GM21367 (cell line): ENCODE measurements at regions not wholly inside any gene's neighbourhood (a gene's known extent, or its start where the extent isn't known, plus 50 kb on each side); places are given as distances from the start of the nearest gene placed in this dataset.
"Not testable (repeated sequence)": the region's sequence is repeated elsewhere in the genome, so short reads cannot be mapped to it uniquely, and the experiment has no call there.

ENCODE experiments used
- ATAC-seq: cut with Tn5 transposase; IDR thresholded peaks from one replicate; pipeline ENCODE4 v1.9.1; 2021; ENCODE audit not compliant: unreplicated experiment

GRCh38 chr13:75180805-75181455, 301.0 kb downstream of the TBC1D4 start:
- ATAC-seq = no peak

- no peak for ATAC-seq
Measured at GRCh38 chr13:75178436-75178835, 303.5 kb downstream of the TBC1D4 start.

GRCh38 chr13:75175575-75175974, 306.4 kb downstream of the TBC1D4 start:
- no peak for ATAC-seq

GRCh38 chr13:75175097-75175496, 306.9 kb downstream of the TBC1D4 start:
- not testable (repeated sequence) for ATAC-seq

GRCh38 chr13:75174481-75174880, 307.5 kb downstream of the TBC1D4 start:
- no peak for ATAC-seq

GRCh38 chr13:75173457-75174356, 308.3 kb downstream of the TBC1D4 start:
- ATAC-seq = no peak

GRCh38 chr13:75170311-75170710, 311.7 kb downstream of the TBC1D4 start:
- ATAC-seq = no peak

GRCh38 chr13:75165543-75166230, 316.3 kb downstream of the TBC1D4 start:
- no peak for ATAC-seq

- ATAC-seq = no peak
Measured at GRCh38 chr13:75161804-75162203, 320.2 kb downstream of the TBC1D4 start.

- no peak for ATAC-seq
Measured at GRCh38 chr13:75160984-75161383, 321.0 kb downstream of the TBC1D4 start.

GRCh38 chr13:75154331-75154730, 327.6 kb downstream of the TBC1D4 start:
- no peak for ATAC-seq

GRCh38 chr13:75153834-75154233, 328.1 kb downstream of the TBC1D4 start:
- ATAC-seq = no peak

- no peak for ATAC-seq
Measured at GRCh38 chr13:75153386-75153785, 328.6 kb downstream of the TBC1D4 start.

GRCh38 chr13:75151081-75151643, 330.8 kb downstream of the TBC1D4 start:
- no peak for ATAC-seq

GRCh38 chr13:75149776-75150175, 332.2 kb downstream of the TBC1D4 start:
- no peak for ATAC-seq

- no peak for ATAC-seq
Measured at GRCh38 chr13:75147946-75148345, 334.0 kb downstream of the TBC1D4 start.

- no peak for ATAC-seq
Measured at GRCh38 chr13:75146436-75146835, 335.5 kb downstream of the TBC1D4 start.

- no peak for ATAC-seq
Measured at GRCh38 chr13:75145927-75146326, 336.0 kb downstream of the TBC1D4 start.

GRCh38 chr13:75139291-75139690, 342.7 kb downstream of the TBC1D4 start:
- ATAC-seq = no peak

- no peak for ATAC-seq
Measured at GRCh38 chr13:75137911-75138571, 343.9 kb downstream of the TBC1D4 start.

GRCh38 chr13:75136151-75136550, 345.8 kb downstream of the TBC1D4 start:
- no peak for ATAC-seq
